Large intestine (tissue), 3 donors: ENCODE measurements at regions not wholly inside any gene's neighbourhood (a gene's known extent, or its start where the extent isn't known, plus 50 kb on each side); places are given as distances from the start of the nearest gene placed in this dataset.

Experiments
- DNase-seq, 2 donors: peaks; one replicate each; pipeline versions ENCODE4 v3.0.0 to v3.0.0-alpha.2; 2013
- H3K27ac ChIP-seq: one replicate; pipeline ENCODE4 v1.5.1; 2013; ENCODE audit warnings: low read length
- H3K27me3 ChIP-seq: 2 replicates; pipeline ENCODE4 v1.6.1; 2013; ENCODE audit warnings: low read length; ENCODE audit not compliant: control insufficient read depth, insufficient read depth
- H3K36me3 ChIP-seq: 2 replicates; pipeline ENCODE4 v1.6.1; 2013; ENCODE audit warnings: low read length; ENCODE audit not compliant: control insufficient read depth, insufficient read depth
- H3K4me1 ChIP-seq: one replicate; pipeline ENCODE4 v1.6.1; 2013; ENCODE audit warnings: low read length; ENCODE audit not compliant: control insufficient read depth, insufficient read depth
- H3K4me3 ChIP-seq: one replicate; pipeline ENCODE4 v1.5.1; 2013; ENCODE audit warnings: low read length
- H3K9me3 ChIP-seq: one replicate; pipeline ENCODE4 v1.6.1; 2013; ENCODE audit warnings: mild to moderate bottlenecking, low read depth, low read length, moderate library complexity; ENCODE audit not compliant: control insufficient read depth
- WGBS: methylation state at CpG from one replicate; pipeline ENCODE4 v1.1.5; 2013; ENCODE audit warnings: low lambda C conversion rate; ENCODE audit not compliant: insufficient coverage; 5-methylcytosine and 5-hydroxymethylcytosine counted together

- no CpG with 5 or more reads among the region's 3 CpGs for WGBS
Observed at GRCh38 chr5:106610041-106610440, 1060.7 kb downstream of the EFNA5 start.

GRCh38 chr5:106601620-106602019 lies 1069.1 kb downstream of the EFNA5 start:
- WGBS: no CpG with 5 or more reads among the region's 6 CpGs

More at GRCh38 chr5:106610041-106610440, 1060.7 kb downstream of the EFNA5 start:
- Histone ChIP-seq H3K9me3 (no peaks in the 10 kb centered on the region), H3K4me1 (no peaks in the 10 kb centered on the region), H3K27me3 (no peaks in the 10 kb centered on the region), H3K4me3 (no peak overlapping the region), H3K27ac (no peak overlapping the region), H3K36me3 (no peaks in the 10 kb centered on the region)
- no peak for DNase-seq

GRCh38 chr5:106600803-106601202 lies 1069.9 kb downstream of the EFNA5 start:
- Histone ChIP-seq H3K27ac (no peak overlapping the region), H3K4me1 (no peaks in the 10 kb centered on the region), H3K4me3 (no peak overlapping the region), H3K27me3 (no peaks in the 10 kb centered on the region), H3K9me3 (no peaks in the 10 kb centered on the region), H3K36me3 (no peaks in the 10 kb centered on the region)
- no CpG with 5 or more reads among the region's 1 CpG for WGBS
- no peak for DNase-seq

More at GRCh38 chr5:106601620-106602019, 1069.1 kb downstream of the EFNA5 start:
- Histone ChIP-seq H3K9me3 (no peaks in the 10 kb centered on the region), H3K27me3 (no peaks in the 10 kb centered on the region), H3K36me3 (no peaks in the 10 kb centered on the region), H3K4me3 (no peak overlapping the region), H3K27ac (no peak overlapping the region), H3K4me1 (no peaks in the 10 kb centered on the region)
- no peak for DNase-seq

- Histone ChIP-seq H3K4me3 (no peak overlapping the region), H3K4me1 (no peaks in the 10 kb centered on the region), H3K9me3 (no peaks in the 10 kb centered on the region), H3K27ac (no peak overlapping the region), H3K36me3 (no peaks in the 10 kb centered on the region), H3K27me3 (no peaks in the 10 kb centered on the region)
- DNase-seq: no peak
- WGBS: no CpG with 5 or more reads among the region's 2 CpGs
Observed at GRCh38 chr5:106595864-106596263, 1074.9 kb downstream of the EFNA5 start.

- Histone ChIP-seq H3K27ac (no peak overlapping the region), H3K4me3 (no peak overlapping the region), H3K9me3 (no peaks in the 10 kb centered on the region), H3K36me3 (no peaks in the 10 kb centered on the region), H3K4me1 (no peaks in the 10 kb centered on the region), H3K27me3 (no peaks in the 10 kb centered on the region)
- no peak for DNase-seq
- no CpG with 5 or more reads among the region's 10 CpGs for WGBS
Observed at GRCh38 chr5:106584268-106584667, 1086.5 kb downstream of the EFNA5 start.

- DNase-seq: no peak
- no peak overlapping the region for H3K27ac ChIP-seq
- H3K4me1 ChIP-seq: no peaks in the 10 kb centered on the region
- H3K36me3 ChIP-seq: no peaks in the 10 kb centered on the region
- no peaks in the 10 kb centered on the region for H3K27me3 ChIP-seq
- 100% methylated on average over 1 of the region's 2 CpGs for WGBS
- H3K4me3 ChIP-seq: no peak overlapping the region
- no peaks in the 10 kb centered on the region for H3K9me3 ChIP-seq
Observed at GRCh38 chr5:106578736-106579135, 1092.0 kb downstream of the EFNA5 start.

- no peaks in the 10 kb centered on the region for H3K9me3 ChIP-seq
- no CpG with 5 or more reads among the region's 8 CpGs for WGBS
- H3K36me3 ChIP-seq: no peaks in the 10 kb centered on the region
- H3K27ac ChIP-seq: no peak overlapping the region
- H3K4me3 ChIP-seq: no peak overlapping the region
- DNase-seq: no peak
- no peaks in the 10 kb centered on the region for H3K27me3 ChIP-seq
- H3K4me1 ChIP-seq: no peaks in the 10 kb centered on the region
Observed at GRCh38 chr5:106574820-106575219, 1095.9 kb downstream of the EFNA5 start.

- WGBS: 90% methylated on average over 2 of the region's 4 CpGs
- H3K27me3 ChIP-seq: no peaks in the 10 kb centered on the region
- no peak overlapping the region for H3K4me3 ChIP-seq
- no peak for DNase-seq
- no peaks in the 10 kb centered on the region for H3K4me1 ChIP-seq
- no peaks in the 10 kb centered on the region for H3K9me3 ChIP-seq
- no peaks in the 10 kb centered on the region for H3K36me3 ChIP-seq
- H3K27ac ChIP-seq: no peak overlapping the region
Observed at GRCh38 chr5:106566031-106566430, 1104.7 kb downstream of the EFNA5 start.

- Histone ChIP-seq H3K9me3 (peaks cover 5% of the 10 kb centered on the region), H3K4me3 (no peak overlapping the region), H3K4me1 (no peaks in the 10 kb centered on the region), H3K36me3 (no peaks in the 10 kb centered on the region), H3K27ac (no peak overlapping the region), H3K27me3 (no peaks in the 10 kb centered on the region)
- no peak for DNase-seq
- no CpG with 5 or more reads among the region's 2 CpGs for WGBS
Observed at GRCh38 chr5:106545325-106545724, 1125.4 kb downstream of the EFNA5 start.

GRCh38 chr5:106543330-106543729 lies 1127.4 kb downstream of the EFNA5 start:
- Histone ChIP-seq H3K4me3 (no peak overlapping the region), H3K9me3 (peaks cover 5% of the 10 kb centered on the region), H3K27ac (no peak overlapping the region), H3K4me1 (no peaks in the 10 kb centered on the region), H3K27me3 (no peaks in the 10 kb centered on the region), H3K36me3 (no peaks in the 10 kb centered on the region)
- no peak for DNase-seq
- WGBS: no CpG with 5 or more reads among the region's 1 CpG

- Histone ChIP-seq H3K4me3 (no peak overlapping the region), H3K4me1 (no peaks in the 10 kb centered on the region), H3K36me3 (no peaks in the 10 kb centered on the region), H3K27ac (no peak overlapping the region), H3K27me3 (no peaks in the 10 kb centered on the region), H3K9me3 (no peaks in the 10 kb centered on the region)
- no peak for DNase-seq
Observed at GRCh38 chr5:106530150-106530549, 1140.6 kb downstream of the EFNA5 start.
